Pons (tissue), 1 donor: ENCODE measurements at regions not wholly inside any gene's neighbourhood (a gene's known extent, or its start where the extent isn't known, plus 50 kb on each side); places are given as distances from the start of the nearest gene placed in this dataset.
A peak's percentile ranks its signal among the peaks of the same experiment; 100 is the strongest.

Experiments
- DNase-seq: peaks from one replicate; pipeline ENCODE4 v3.0.0-alpha.2; 2016; ENCODE audit warnings: low spot score

GRCh38 chr11:131121426-131122333 lies 205.4 kb upstream of the SNX19 start:
- DNase-seq, result no peak

GRCh38 chr11:131122448-131122847 lies 206.2 kb upstream of the SNX19 start:
- no peak for DNase-seq

- no peak for DNase-seq
Measured at GRCh38 chr11:131129474-131129873, 213.2 kb upstream of the SNX19 start.

GRCh38 chr11:131135611-131136010 lies 219.3 kb upstream of the SNX19 start:
- no peak for DNase-seq

- no peak for DNase-seq
Measured at GRCh38 chr11:131136486-131136885, 220.2 kb upstream of the SNX19 start.

- no peak for DNase-seq
Measured at GRCh38 chr11:131137046-131137445, 220.8 kb upstream of the SNX19 start.

- DNase-seq, result no peak
Measured at GRCh38 chr11:131138731-131139130, 222.5 kb upstream of the SNX19 start.

GRCh38 chr11:131145791-131146190 lies 224.6 kb upstream of the NTM start:
- peak; percentile 11 for DNase-seq

- DNase-seq, result peak; percentile 25
Measured at GRCh38 chr11:131146827-131147490, 223.5 kb upstream of the NTM start.

- DNase-seq, result no peak
Measured at GRCh38 chr11:131154351-131154750, 216.1 kb upstream of the NTM start.

- peak; percentile 88 for DNase-seq
Measured at GRCh38 chr11:131157678-131158077, 212.7 kb upstream of the NTM start.

GRCh38 chr11:131160846-131161245 lies 209.6 kb upstream of the NTM start:
- DNase-seq, result no peak

GRCh38 chr11:131163613-131164012 lies 206.8 kb upstream of the NTM start:
- DNase-seq, result no peak

- DNase-seq, result no peak
Measured at GRCh38 chr11:131165036-131165435, 205.4 kb upstream of the NTM start.

GRCh38 chr11:131168839-131169713 lies 201.3 kb upstream of the NTM start:
- no peak for DNase-seq

- no peak for DNase-seq
Measured at GRCh38 chr11:131172011-131172410, 198.4 kb upstream of the NTM start.

- no peak for DNase-seq
Measured at GRCh38 chr11:131178020-131178419, 192.4 kb upstream of the NTM start.

GRCh38 chr11:131178596-131178995 lies 191.8 kb upstream of the NTM start:
- DNase-seq, result no peak

- DNase-seq, result no peak
Measured at GRCh38 chr11:131179836-131180235, 190.6 kb upstream of the NTM start.

- DNase-seq, result no peak
Measured at GRCh38 chr11:131185915-131186314, 184.5 kb upstream of the NTM start.

GRCh38 chr11:131186629-131187101 lies 183.8 kb upstream of the NTM start:
- no peak for DNase-seq

GRCh38 chr11:131190446-131190845 lies 180.0 kb upstream of the NTM start:
- no peak for DNase-seq
